GM20431 (cell line): ENCODE measurements at regions not wholly inside any gene's neighbourhood (a gene's known extent, or its start where the extent isn't known, plus 50 kb on each side); places are given as distances from the start of the nearest gene placed in this dataset.
"Not testable (repeated sequence)": the region's sequence is repeated elsewhere in the genome, so short reads cannot be mapped to it uniquely, and the experiment has no call there.

Experiments used
- in situ Hi-C: fragments of 300-500 bp; cut with MseI, MboI; formaldehyde crosslinking; loops from one replicate; pipeline ENCODE4 v1.15.0; 2020; ENCODE audit warnings: low sequenced_read_pairs; ENCODE audit not compliant: unreplicated experiment

DNA sequence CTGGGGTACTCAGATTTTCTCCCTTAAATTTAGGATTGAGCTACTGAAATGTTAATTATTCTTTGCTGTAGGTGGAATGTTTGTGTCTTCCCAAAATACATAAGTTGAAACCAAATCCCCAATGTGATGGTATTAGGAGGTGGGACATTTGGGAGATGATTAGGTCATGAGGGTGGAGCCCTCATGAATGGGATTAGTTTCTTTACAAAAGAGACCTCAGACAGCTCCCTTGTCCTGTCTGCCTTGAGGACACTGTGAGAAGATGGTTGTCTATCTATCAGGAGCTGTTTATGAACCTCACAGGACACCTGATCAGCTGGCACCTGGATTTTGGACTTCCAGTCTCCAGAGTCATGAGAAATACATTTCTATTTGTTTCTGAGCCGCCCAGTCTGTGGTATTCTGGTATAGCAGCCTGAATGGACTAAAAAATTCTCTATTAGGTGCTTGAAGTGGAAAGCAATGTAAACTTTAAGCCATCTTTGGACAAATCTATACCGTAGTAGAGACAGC is 99.2 kb upstream of the UXS1 start:
- in situ Hi-C loops: no loop called here

DNA sequence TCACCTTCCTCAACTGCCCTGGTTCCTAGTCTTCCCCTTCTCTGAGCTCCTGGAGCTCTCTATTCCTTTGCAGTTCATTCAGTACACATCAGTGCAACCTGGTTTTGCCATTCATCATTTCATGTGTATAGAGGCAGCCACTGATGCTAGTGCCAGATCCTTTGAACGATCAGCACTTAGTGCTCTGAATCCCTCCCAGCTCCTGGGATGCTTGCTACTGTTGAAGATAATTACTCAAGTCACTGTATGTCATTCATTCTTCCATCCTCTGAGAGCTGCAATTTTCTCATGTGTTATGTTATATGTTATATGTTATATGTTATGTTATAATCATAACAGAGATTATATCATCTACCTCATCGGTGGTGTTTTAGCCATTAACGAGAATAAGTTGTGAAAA is 98.5 kb upstream of the UXS1 start:
- in situ Hi-C loops: no loop called here

DNA sequence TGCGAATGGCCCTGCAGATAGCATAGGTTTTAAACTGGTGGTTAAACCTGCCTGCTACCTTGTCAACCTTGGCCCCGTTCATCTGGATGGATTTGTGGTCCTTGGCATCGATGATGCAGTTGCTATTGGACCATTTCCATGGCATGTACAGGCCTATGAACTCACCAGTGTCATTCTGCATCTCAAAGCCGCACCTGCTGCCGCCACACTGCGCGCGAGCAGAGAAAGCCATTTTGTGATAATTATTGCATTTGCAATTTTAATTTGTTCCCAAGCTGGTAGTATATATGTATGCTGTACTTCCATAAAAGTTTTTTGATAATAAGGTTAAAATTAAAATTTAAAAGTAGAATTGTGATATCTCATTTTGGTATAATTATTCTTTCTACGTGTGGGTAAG is 94.8 kb upstream of the UXS1 start:
- in situ Hi-C loops: no loop called here

DNA sequence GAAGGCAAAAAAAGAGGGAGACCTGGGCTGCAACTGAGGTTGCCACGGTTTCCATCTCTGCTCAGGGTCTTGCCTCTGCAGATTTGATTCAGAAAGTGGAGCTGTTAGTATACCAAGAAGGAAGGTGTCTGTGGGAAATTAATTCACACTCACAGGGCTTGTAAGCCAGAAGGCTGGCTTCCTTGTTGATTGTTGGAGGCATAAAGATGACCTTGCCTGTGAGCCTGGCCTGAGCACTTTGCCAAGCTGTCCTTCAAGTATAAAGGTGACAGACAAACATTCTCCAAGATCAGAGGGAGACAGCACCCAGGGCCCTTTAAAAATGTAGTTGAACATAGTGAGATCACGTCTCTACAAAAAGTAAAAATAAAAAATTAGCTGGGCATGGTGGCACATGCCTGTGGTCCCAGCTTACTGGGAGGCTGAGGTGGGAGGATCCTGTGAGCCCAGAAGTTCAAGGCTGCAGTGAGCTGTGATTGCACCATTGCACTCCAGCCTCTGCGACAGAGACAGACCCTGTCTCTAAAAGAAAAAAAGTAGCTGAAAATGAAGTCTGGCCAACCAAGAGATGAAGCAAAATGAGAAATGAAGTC is 91.2 kb upstream of the UXS1 start:
- in situ Hi-C loops: no loop called here

DNA sequence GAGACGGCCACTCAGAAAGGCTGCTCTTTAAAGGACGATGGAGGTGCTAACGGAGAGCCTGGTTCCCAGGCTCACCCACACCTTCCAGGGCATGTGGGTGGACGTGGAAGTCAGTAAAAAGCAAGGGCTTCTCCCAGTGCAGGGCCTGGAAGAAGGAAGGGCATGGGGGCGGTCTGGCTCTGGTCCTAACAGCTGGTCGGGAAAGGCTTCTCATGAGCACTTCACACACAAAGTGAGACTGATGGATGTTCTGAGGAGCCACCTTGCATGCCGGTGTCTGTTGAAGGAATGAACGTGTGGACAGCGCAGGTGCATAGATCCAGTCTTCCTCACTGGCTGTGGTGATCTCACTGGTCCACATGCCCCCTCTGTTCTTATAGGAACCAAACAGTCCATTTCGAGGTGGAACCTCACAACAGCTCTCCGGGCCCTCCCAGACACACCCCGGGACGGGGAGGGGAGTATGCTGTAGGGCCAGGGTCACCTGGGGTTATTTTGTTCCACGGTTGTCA is 90.6 kb upstream of the UXS1 start:
- in situ Hi-C loops: no loop called here

DNA sequence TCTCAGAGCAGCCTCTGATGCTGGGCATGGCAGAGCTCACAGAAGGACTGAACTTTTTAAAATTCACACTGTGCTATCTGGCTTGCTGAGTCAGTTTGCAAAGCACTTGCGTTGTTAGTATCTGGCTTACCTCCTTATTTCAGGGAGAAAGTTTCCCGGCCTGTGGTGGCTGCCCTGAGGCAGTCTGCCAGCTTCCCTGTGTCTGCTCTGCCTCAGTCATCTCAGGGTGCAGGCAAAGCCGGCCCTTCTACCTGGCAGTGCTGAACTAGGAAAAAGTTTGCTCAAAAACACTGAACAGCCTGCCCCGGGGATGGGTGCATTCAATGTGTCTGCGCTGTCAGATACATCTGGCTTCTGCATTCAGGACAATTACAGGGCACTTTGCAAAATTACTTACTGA is 90.2 kb upstream of the UXS1 start:
- in situ Hi-C loops: no loop called here

DNA sequence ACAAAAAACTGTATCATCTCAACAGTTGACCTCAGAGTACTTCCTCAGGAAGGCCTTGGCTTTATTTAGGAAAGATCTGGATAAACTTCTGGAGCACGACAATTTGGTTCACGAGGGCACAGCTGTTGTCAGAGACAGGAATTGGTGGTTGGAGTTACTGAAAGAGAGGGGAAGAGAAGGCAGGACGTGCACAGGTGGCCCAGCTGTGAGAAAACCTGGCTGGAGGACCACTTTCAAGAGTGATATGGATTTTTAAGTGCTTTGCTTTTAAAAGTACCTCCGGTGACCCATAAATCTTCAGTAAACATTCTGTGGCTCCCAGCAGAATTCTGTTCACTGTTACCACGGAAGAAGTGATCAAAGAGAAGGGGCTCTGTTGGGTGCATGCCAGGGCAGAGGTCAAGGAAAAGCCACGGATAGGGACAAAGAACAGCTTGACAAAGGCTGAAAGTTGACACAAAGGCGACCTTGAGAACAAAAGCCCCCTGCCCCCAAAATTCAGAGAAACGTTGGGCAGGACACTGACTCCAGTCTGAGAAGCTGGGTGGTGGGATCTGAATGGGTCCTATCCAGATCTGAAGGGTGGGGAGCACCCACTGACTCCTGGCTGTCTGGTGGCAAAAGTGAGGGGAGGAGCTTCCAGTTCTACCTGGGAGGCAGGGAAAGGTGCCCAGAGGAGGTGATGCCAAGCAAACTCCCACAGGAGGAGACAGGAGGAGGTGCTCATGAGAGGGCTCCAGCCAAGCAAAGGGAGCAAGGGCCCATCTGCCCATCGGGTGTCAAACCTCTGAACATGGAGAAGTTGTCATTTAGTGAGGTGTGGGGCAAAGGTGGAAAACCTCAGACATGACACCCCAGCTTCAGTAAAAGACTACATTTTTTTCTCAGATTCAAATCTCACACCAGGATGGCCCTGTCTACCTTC is 89.4 kb upstream of the UXS1 start:
- in situ Hi-C loops: not testable (repeated sequence)

DNA sequence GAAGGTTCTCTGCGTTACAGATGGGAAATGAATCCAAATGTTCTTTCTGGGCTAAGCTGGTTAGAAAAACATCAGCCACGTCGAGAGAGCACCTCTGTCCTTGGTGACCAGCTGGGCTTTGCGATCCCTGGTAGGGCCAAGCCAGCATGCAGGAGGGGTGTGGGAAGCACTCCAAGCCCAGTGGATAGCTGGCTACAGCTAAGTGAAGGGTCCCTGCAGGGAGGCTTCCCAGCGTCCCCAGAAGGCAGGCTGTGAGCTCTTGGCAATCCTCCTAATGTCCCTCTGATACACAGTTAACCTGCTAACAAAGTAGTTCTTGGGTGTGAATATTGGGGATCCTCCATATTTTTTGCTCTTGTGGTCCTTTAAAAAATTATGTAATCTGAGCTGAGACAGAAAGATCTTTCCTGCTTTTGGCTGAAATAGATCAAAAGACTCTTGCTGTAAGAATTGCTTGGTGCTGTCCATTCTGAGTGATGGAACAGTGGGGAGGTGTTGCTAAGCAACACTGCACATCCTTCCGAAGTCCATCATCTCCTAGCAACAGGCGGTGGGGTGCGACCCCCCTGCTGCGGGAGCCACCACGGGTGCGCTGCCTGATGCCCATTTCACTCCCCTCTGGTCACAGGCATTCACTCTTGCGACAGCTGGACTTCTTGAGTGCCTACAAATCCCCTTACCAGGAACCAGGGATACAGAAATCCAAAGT is 88.5 kb upstream of the UXS1 start:
- in situ Hi-C loops: no loop called here

DNA sequence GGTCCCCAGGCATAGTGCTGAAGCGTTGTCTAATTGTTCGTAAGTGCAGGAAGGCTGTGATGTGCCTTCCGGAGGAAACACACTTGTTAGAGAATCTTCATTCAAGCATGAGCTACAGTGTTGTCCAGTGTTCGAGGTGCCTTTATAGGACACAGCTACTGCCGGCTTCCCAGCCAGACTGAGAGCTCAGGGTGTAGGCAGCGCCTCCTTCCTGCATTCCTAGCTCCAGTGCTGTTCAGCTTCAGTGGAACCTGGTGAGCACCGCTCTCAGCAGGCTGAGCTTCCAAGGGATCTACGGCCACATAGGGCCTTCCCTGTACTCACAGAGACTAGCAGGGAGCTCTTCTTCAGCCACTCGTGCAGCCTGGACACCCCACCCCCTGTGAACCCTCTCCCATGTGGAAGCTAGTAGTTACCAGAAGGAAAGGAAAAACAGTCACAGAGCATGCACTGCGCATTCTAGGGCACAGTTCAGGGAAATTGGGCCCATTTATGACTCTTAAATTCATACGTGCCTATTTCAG is 87.9 kb upstream of the UXS1 start:
- in situ Hi-C loops: not testable (repeated sequence)

DNA sequence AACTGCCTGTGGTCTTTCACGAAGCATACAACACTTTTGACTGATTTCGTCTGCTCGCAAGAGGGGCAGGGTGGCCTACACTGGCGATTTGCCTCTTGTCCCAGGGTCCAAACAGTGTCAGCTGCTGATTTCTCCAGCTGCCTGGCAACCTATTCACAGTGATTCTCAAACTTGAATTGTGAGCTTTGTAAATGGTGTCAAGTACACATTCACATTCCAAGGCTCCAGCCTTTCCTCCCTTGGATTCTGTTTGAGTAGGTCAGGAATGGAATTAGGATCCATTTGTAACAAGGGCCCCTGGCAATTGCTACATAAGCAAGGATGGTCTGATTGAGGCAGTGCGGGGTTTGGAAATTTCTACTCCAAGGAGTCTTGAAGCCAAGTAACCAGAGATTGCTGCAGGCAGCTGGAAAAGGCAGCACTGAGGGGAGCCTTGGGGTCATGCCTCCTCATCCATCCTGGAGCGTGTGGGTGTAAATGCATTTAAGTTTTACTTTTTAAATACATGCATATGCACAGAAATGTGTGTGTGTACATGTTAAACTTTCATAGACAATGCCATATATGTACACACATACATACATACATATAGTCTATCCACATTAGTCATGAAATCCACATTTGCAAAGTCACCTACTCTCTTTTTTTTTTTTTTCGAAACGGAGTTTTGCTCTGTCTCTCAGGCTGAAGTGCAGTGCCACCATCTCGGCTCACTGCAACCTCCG is 86.8 kb upstream of the UXS1 start:
- in situ Hi-C loops: no loop called here

DNA sequence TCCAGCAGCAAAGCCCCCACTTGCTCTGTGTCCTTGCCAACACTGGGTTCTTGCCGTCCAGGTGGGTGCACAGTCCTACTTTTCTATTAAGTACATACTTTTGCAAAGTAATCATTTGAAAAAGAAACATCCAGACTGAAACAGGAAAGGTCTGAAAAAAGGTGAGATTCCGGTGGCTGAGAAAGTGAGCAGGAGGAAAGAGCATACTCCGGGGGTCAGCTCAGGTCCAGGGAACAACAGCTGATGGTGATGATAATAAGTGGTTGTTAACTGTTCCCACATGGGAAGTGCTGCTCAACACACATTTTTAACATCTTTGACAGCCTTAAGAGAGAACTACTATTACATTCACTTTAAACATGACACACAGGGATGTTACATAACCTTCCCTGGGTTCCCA is 86.1 kb upstream of the UXS1 start:
- in situ Hi-C loops: no loop called here

DNA sequence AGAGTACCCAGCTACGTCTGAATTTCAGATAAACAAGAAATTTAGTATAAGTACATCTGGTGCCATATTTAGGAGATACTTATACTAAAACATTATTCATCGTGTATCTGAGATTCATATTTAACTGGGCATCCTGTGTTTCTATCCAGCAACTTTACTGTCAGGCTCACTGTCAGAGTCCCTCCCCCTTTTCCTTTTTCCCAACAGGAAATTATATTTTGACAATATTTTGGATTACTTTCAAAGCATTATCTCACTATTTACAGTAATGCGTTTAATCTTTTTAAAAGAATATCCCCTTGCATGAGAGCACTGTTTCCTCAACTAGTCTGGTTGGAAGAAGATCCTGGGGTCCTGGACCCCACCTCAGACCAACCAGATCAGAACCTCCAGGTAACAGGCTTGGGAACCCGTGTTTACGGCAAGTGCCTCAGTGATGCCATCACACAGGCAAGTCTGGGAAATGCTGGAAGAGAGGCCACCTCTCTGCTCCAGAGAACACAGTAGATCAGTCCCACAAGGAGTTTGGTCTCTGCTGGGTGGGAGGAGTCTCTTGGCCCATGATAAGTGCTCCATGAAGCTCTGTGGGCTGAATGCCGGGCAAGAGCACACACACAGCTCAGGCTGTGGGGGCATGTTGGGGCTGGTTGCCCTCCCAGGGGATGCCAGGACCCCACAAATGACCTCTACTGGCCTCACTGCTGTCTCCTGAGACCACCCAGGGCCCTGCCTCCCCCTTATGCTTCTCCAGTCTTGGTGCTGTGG is 84.2 kb upstream of the UXS1 start:
- in situ Hi-C loops: no loop called here

DNA sequence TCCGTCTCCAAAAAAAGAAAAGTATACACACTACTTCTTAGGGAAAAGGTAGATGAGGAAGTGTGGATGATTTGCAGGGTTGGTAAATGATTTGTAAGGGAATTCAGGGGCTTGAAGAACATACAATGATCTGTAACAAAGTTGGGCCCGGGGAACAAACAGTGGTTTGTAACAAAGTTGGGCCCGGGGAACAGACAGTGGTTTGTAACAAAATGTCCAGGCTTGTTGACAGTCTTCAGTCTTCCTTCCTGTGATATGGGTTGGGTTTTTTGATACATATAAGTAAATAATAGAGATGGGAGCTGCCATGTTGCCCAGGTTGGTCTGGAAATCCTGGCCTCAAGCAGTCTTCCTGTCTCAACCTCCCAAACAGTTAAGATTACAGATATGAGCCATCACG is 83.3 kb upstream of the UXS1 start:
- in situ Hi-C loops: no loop called here

DNA sequence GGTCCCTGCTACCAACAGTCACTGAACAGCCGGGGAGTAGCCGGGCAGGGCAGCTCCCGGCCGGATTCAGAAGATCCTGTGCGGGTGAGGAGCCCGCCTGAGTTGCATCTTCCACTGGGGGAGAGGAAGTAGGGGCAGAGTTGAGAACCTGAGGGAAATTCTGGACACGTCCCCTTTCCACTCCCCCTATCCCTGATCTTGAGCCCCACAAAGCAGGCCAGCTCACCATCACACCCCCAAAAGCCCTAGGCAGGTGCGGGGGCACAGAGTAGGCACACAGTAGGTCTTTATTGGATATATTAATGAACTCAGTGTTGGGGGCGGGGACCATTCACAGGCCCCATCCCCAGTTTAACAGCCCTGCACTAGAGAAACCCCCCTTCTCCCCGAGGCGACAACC is 81.9 kb upstream of the UXS1 start:
- in situ Hi-C loops: no loop called here

DNA sequence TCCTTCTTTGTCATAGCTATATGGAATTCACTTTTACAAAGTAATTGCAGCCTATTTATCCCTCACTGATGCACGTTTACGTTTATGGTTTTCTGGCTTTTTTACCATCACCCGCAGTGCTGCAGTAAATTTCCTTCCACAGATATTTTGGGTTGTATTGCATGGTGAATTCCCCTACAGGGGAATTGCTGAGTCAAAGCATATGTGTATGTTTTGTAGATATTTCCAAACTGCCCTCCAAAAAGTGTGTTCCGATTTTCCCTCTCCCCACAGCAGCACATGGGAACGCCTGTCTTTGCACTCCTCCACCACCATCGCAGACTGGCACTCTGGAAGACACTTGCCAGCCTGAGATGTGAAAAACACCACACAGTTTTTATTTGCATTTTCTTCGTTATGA is 80.6 kb upstream of the UXS1 start:
- in situ Hi-C loops: no loop called here

DNA sequence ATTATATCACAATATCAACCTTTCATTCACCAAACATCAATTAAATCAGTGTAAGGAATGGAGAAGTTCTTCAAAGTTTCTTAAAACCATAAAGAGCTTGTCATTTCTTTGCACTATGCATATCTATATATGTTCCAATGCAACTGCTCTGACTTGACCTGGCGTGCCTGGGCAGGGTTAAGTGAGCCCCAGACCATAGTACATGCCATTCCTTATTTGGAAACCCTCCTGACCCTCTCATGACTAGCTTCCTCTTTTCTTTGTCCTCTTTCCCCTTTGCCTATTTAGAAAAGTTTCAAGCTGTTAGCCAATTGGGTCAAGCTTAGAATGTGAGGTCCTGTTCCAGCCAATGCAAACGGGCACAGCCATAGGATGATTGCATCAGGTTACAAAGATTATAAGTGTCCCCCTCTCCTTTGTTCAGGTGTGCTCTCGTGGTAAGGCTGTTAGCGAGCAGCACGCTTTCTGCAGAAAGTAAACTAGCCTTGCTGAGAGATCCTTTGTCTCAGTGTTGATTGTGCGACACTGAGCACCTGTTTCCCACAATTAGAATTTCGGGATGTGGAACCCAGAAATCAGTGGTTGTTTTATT is 78.2 kb upstream of the UXS1 start:
- in situ Hi-C loops: no loop called here

DNA sequence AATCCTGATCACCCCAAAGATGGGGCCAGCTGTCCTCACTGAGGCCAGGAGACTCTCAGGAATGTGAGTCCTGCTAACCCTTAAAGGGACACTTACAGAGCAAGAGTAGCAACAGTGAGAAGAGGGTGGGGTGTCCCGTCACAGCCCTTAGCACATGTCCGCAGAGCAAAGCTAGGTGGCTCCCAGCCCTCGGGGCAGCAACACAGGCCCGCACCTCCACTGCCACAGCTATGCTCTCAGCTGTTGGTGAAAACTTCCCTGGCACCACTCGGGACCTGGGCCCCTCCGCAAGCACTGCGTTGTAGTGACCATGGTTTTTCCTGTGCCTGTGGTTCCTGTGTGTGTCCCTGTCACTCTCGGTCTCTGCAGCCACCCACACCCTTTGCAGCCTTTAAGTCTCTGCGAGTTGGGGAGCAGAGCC is 76.4 kb upstream of the UXS1 start:
- in situ Hi-C loops: no loop called here

DNA sequence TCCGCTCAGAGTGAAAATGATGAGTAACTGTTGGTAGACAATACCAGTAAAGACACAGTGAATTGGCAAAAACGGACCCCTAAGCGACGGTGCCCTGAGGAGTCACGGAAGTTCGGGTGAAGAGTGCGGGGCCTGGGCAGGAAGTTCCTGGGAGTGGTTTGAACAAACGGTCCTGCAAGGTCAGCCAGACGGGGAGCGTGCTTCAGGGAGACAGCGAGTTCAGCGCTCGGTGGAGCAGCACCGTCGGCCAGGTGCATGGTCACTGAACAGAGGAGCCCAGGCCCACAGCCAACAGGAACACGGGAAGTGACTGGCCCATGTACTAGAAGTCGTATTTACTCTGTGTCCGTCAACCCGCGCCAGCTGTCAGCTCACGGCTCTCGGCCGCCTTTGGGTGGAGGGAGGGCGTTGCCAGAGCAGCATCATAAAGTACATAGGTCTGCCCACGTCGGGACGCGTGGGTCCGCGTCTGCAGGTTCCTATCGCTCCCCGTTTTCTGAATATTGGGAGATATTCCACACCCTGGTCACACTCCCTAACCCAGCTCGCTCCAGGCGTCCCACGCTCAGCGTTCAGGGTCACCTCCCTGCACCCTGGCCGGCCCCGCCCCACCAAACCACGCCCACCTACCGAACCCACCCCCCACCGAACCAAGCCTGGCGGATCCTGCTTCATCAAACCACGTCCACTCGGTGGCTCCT is 75.6 kb upstream of the UXS1 start:
- in situ Hi-C loops: no loop called here
